ACHN (cell line): ENCODE measurements at regions not wholly inside any gene's neighbourhood (a gene's known extent, or its start where the extent isn't known, plus 50 kb on each side); places are given as distances from the start of the nearest gene placed in this dataset.

Source experiments
- DNase-seq: peaks from one replicate; pipeline ENCODE4 v3.0.0-alpha.2; 2015
- in situ Hi-C: cut with HindIII; loops from 2 replicates; pipeline ENCODE4 v1.10.0; 2017; ENCODE audit warnings: low sequenced_read_pairs, low pct_ligation_motif_present, low pct_unique_long_range_greater_than_20kb

DNA sequence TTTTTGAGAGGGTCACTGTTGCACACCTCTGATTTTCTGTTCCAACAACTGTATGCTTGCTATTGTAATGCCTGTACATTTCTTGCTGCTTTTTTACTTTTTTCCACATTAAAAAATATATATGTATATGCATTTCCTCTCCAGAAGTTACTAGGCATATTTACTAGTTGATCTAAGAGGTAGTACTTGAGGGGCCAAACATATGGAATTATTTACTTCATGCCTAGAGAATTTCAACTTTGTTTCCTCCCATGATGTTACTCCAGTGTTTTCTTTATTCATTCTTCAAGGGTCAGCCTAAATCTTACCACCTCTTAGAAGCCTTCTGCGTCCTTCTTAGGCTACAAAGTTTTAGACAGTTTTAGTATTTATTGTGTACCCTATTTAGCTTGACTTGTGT, 122.7 kb downstream of the NMUR2 start:
- in situ Hi-C loops: no loop called here
- no peak for DNase-seq

DNA sequence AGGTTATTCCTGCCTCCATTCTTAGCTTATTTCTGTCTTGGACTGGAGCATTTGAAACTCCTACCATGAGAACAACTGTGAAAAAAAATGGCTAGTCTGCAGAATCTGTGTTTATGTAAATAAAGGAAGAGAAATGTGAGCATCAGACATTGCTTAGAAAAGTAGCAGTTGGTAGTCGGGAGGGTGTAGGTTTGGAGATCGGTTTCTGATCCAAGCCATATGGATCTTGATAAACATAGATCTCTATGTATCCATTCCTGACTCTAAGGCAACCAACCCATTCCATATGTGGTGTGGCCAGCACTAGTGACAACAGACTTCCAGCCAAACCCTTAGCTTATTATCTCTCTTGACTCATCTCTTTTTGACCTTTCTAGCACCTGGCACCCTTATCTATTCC, 127.1 kb downstream of the NMUR2 start:
- no peak for DNase-seq
- in situ Hi-C loops: no loop called here

- DNase-seq: no peak
- in situ Hi-C loops: no loop called here
Observed at GRCh38 chr5:152274224-152274623, 130.9 kb downstream of the NMUR2 start.

GRCh38 chr5:152271420-152271819, 133.7 kb downstream of the NMUR2 start:
- in situ Hi-C loops: no loop called here
- DNase-seq: peak; percentile 17

GRCh38 chr5:152270096-152270495, 135.0 kb downstream of the NMUR2 start:
- in situ Hi-C loops: no loop called here
- DNase-seq: no peak

GRCh38 chr5:152269533-152269932, 135.5 kb downstream of the NMUR2 start:
- no peak for DNase-seq
- in situ Hi-C loops: no loop called here

- in situ Hi-C loops: no loop called here
- no peak for DNase-seq
Observed at GRCh38 chr5:152264645-152265254, 140.3 kb downstream of the NMUR2 start.

DNA sequence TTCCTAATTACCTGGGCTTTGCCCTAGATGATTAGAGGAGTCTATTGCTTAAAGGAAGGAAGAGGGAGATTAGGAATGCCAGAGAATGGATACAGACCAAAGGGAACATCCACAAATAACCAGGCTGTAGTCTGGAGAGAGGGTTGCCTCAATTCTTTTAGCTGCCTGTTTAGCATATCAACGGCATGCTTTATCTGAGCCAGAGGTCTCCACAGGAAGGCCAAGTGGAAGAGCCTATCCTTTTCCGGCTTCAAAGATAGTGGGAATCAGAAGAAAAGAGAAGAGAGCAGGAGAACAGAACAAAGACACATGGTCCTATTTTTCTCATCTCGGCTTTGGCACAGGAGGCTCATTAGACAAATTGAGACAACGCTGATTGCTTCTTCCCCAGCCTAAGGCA, 142.4 kb downstream of the NMUR2 start:
- in situ Hi-C loops: no loop called here
- DNase-seq: no peak

GRCh38 chr5:152260940-152261339, 144.1 kb downstream of the NMUR2 start:
- no peak for DNase-seq
- in situ Hi-C loops: no loop called here

- DNase-seq: no peak
- in situ Hi-C loops: no loop called here
Observed at GRCh38 chr5:152259702-152260101, 145.4 kb downstream of the NMUR2 start.

DNA sequence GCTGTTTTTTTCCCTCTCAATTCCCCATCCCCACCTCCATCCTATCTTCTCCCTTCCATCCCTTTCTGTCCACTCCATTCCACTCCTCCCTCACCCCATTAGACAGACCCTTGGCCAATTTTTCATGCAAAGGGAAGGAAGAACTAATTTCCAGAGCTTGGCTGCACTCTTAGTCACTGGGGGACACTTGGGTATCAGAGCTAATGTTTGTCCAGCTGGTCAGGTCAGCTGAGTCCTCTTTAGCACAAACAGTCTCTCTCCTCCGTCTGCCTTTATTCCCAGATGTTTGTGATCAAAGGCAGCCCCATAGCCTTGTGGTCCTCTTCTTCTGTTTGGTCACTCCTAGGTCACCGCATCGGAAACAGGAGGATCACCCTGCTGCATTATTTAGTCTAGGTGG, 148.5 kb downstream of the NMUR2 start:
- no peak for DNase-seq
- in situ Hi-C loops: no loop called here

GRCh38 chr5:152255411-152255810, 149.7 kb downstream of the NMUR2 start:
- no peak for DNase-seq
- in situ Hi-C loops: no loop called here

- DNase-seq: no peak
Observed at GRCh38 chr5:152247850-152248385, 157.2 kb downstream of the NMUR2 start.

GRCh38 chr5:152246401-152246800, 158.7 kb downstream of the NMUR2 start:
- DNase-seq: peak; percentile 41
- in situ Hi-C loops: no loop called here

More at GRCh38 chr5:152247850-152248385, 157.2 kb downstream of the NMUR2 start:
- in situ Hi-C loops: no loop called here

DNA sequence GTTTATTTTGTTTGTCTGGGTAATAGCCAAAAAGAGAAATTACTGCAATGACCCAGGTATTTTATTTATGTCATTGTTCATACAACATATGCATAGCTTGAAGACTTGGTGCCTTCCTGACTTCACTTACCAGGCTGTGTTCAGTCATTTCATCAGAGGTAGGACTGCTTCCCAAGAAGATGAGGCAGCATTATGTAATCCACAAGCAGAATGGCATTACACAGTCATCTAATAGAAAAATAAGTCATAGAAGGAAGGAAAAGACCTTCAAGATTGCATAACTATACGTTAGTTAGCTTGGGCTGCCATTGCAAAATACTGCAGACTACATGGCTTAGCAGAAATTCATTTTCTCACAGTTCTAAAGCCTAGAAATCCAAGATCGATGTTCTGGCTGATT, 167.5 kb downstream of the NMUR2 start:
- in situ Hi-C loops: no loop called here
- no peak for DNase-seq

DNA sequence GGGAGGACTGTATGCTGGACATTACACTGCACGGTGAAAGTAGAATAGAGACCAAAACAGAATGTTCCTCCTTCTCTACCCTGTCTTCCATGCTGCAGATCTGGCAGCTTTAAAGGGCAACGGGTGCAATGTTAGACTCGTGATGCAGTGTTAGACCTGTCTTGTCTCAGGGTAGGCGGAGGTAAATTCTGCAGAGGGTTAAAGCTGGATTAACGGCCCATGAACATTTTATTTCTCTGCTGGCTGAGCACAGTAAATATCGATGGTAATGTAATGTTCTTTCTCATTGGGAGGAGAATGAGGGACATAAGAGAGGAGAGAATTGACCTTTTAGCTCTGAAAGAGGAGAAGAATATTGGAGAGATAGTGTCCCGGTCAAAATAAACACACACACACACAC, 178.9 kb downstream of the NMUR2 start:
- in situ Hi-C loops: no loop called here
- DNase-seq: no peak

GRCh38 chr5:152221721-152222629, 183.1 kb downstream of the NMUR2 start:
- no peak for DNase-seq
- in situ Hi-C loops: no loop called here

- DNase-seq: no peak
- in situ Hi-C loops: no loop called here
Observed at GRCh38 chr5:152218694-152219093, 186.4 kb downstream of the NMUR2 start.

DNA sequence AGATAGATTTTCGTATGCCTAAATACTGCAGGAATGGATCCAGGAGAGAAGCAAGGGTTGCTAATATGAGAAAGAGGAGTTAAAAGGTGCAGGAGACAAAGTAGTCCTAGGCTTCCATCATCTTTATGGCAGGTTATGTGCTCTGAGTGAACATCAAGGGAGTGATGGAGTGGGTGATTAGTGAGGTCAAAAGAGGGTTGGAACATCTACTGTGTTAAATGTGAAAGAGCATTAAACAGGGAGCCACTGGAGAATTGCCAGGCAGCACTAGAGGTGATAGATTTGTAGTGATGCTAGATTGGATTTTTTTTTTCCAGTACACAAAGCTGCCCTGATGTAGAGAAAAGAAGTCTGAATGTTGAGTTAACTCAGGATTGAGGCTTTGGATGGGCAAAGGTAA, 199.3 kb downstream of the NMUR2 start:
- in situ Hi-C loops: no loop called here
- no peak for DNase-seq

- in situ Hi-C loops: no loop called here
- DNase-seq: no peak
Observed at GRCh38 chr5:152202321-152202720, 202.8 kb downstream of the NMUR2 start.
